ENCODE measurements at regions not wholly inside any gene's neighbourhood (a gene's known extent, or its start where the extent isn't known, plus 50 kb on each side); places are given as distances from the start of the nearest gene placed in this dataset.

- TF ChIP-seq RFX5 (IDR thresholded peaks at IDR 0.05) (no peak), CTCF (IDR thresholded peaks at IDR 0.05) (no peak), FOXS1 (CRISPR knock-in tag; IDR thresholded peaks at IDR 0.05) (no peak), POLR2A (IDR thresholded peaks at IDR 0.05; ENCODE audit: low read length) (no peak), CBX2 (IDR thresholded peaks at IDR 0.05; ENCODE audit: borderline replicate concordance, low read depth) (no peak), MAX (IDR thresholded peaks at IDR 0.05) (no peak), EP300 (IDR thresholded peaks at IDR 0.05) (no peak), HEYL (CRISPR knock-in tag; IDR thresholded peaks at IDR 0.05) (no peak), CBX8 (IDR thresholded peaks at IDR 0.05) (no peak), USF2 (IDR thresholded peaks at IDR 0.05) (no peak), ZFP36 (IDR thresholded peaks at IDR 0.05; ENCODE audit: borderline replicate concordance, partially characterized antibody) (no peak)
These were observed 298.5 kb upstream of the TPK1 start for GRCh38 chr7:145134377-145134776.

Measured in A549 (cell line).